ENCODE measurements at regions not wholly inside any gene's neighbourhood (a gene's known extent, or its start where the extent isn't known, plus 50 kb on each side); places are given as distances from the start of the nearest gene placed in this dataset.

- H3K27me3 ChIP-seq (ENCODE audit: low read length): no peaks in the 10 kb centered on the region
- H3K4me2 ChIP-seq (ENCODE audit: low read depth, low read length, poor library complexity, severe bottlenecking): no peak overlapping the region
- H3K4me3 ChIP-seq (ENCODE audit: insufficient read depth, low read length, poor library complexity, severe bottlenecking): no peak overlapping the region
- no peaks in the 10 kb centered on the region for H3K9me2 ChIP-seq (replicated peaks; ENCODE audit: insufficient read depth, low read length)
- no peaks in the 10 kb centered on the region for H4K20me1 ChIP-seq (ENCODE audit: low read depth, low read length)
- H3K9ac ChIP-seq (ENCODE audit: low read length): no peak overlapping the region
- H3K27ac ChIP-seq (ENCODE audit: low read depth, low read length): no peak overlapping the region
- no peaks in the 10 kb centered on the region for H3F3A ChIP-seq (ENCODE audit: insufficient read depth)
- no peaks in the 10 kb centered on the region for H3K79me2 ChIP-seq (ENCODE audit: insufficient read depth, low read length)
- no peak for TF ChIP-seq CTCF (IDR thresholded peaks at IDR 0.05; ENCODE audit: insufficient read depth, low read length, poor library complexity, severe bottlenecking)
- no peak for TF ChIP-seq EZH2phosphoT487 (conservative IDR thresholded peaks at IDR 0.05; ENCODE audit: low read length)
- no peaks in the 10 kb centered on the region for H3K36me3 ChIP-seq (ENCODE audit: low read length)
- no peaks in the 10 kb centered on the region for H3K9me3 ChIP-seq (ENCODE audit: insufficient read depth, low read length)
- no peak overlapping the region for H2AFZ ChIP-seq (ENCODE audit: low read depth, low read length, severe bottlenecking)
Observed at GRCh38 chr18:56028514-56028913, 440.5 kb upstream of the TCF4 start.

DNA sequence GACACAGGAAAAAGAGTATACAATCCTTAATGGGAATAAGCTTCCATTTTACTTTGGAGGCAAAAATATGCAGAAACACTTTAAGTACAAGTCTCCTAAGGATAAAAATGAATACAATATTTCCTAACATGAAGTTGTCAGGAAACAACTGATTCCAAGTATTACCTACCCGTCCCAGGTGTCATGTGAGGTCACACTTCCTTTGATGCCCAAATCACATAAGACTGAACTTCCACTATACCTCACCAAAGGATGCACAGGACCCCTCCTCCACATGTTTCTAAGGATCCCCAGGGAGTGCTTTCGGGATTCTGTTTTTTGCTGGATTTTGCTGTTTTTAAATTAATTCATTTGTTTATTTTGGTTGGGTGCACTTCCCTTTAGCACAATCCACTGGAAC is 438.5 kb upstream of the TCF4 start:
- TF ChIP-seq CTCF (IDR thresholded peaks at IDR 0.05; ENCODE audit: insufficient read depth, low read length, poor library complexity, severe bottlenecking) (no peak), EZH2phosphoT487 (conservative IDR thresholded peaks at IDR 0.05; ENCODE audit: low read length) (no peak)
- Histone ChIP-seq H2AFZ (ENCODE audit: low read depth, low read length, severe bottlenecking) (no peak overlapping the region), H3K27me3 (ENCODE audit: low read length) (no peaks in the 10 kb centered on the region), H3K9ac (ENCODE audit: low read length) (no peak overlapping the region), H3K4me2 (ENCODE audit: low read depth, low read length, poor library complexity, severe bottlenecking) (no peak overlapping the region), H3K9me3 (ENCODE audit: insufficient read depth, low read length) (no peaks in the 10 kb centered on the region), H3K27ac (ENCODE audit: low read depth, low read length) (no peak overlapping the region), H3K36me3 (ENCODE audit: low read length) (no peaks in the 10 kb centered on the region), H3K4me3 (ENCODE audit: insufficient read depth, low read length, poor library complexity, severe bottlenecking) (no peak overlapping the region), H3F3A (ENCODE audit: insufficient read depth) (no peaks in the 10 kb centered on the region), H3K9me2 (replicated peaks; ENCODE audit: insufficient read depth, low read length) (no peaks in the 10 kb centered on the region), H4K20me1 (ENCODE audit: low read depth, low read length) (no peaks in the 10 kb centered on the region), H3K79me2 (ENCODE audit: insufficient read depth, low read length) (no peaks in the 10 kb centered on the region)

DNA sequence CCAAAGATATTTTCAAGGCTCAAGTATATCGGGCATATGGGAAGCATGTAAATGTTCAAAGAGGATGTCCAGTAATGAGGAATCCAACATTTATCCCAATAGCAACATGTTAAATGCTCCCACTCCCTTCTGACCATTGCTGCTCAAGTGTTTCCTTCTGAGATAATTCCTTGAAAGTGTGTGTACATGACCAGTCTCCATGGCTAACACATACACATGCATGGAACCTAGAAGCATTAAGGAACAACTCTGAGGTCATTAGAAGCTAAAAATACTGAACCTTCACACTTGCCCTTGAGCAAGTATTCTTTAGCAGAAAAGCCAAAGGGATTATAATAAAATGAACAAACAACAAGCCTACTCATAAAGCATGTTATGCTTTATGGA is 433.8 kb upstream of the TCF4 start:
- H2AFZ ChIP-seq (ENCODE audit: low read depth, low read length, severe bottlenecking): no peak overlapping the region
- no peaks in the 10 kb centered on the region for H3K36me3 ChIP-seq (ENCODE audit: low read length)
- H3K27ac ChIP-seq (ENCODE audit: low read depth, low read length): no peak overlapping the region
- H3K4me2 ChIP-seq (ENCODE audit: low read depth, low read length, poor library complexity, severe bottlenecking): no peak overlapping the region
- no peaks in the 10 kb centered on the region for H3K9me2 ChIP-seq (replicated peaks; ENCODE audit: insufficient read depth, low read length)
- H4K20me1 ChIP-seq (ENCODE audit: low read depth, low read length): no peaks in the 10 kb centered on the region
- TF ChIP-seq EZH2phosphoT487 (conservative IDR thresholded peaks at IDR 0.05; ENCODE audit: low read length) (no peak), CTCF (IDR thresholded peaks at IDR 0.05; ENCODE audit: insufficient read depth, low read length, poor library complexity, severe bottlenecking) (no peak)
- no peak overlapping the region for H3K9ac ChIP-seq (ENCODE audit: low read length)
- no peaks in the 10 kb centered on the region for H3K27me3 ChIP-seq (ENCODE audit: low read length)
- H3K9me3 ChIP-seq (ENCODE audit: insufficient read depth, low read length): no peaks in the 10 kb centered on the region
- H3K4me3 ChIP-seq (ENCODE audit: insufficient read depth, low read length, poor library complexity, severe bottlenecking): no peak overlapping the region
- H3K79me2 ChIP-seq (ENCODE audit: insufficient read depth, low read length): no peaks in the 10 kb centered on the region
- H3F3A ChIP-seq (ENCODE audit: insufficient read depth): no peaks in the 10 kb centered on the region

All from SU-DHL-6 (cell line).